ENCODE measurements at regions not wholly inside any gene's neighbourhood (a gene's known extent, or its start where the extent isn't known, plus 50 kb on each side); places are given as distances from the start of the nearest gene placed in this dataset.

GRCh38 chr14:101288436-101289229 is 272.7 kb upstream of the DIO3 start (continued):
- TF ChIP-seq ZNF574 (CRISPR knock-in tag; IDR thresholded peaks at IDR 0.05), result peak; percentile 89
- 0 out of 2 replicates have a peak, but pooled peaks have one; percentile 35 for TF ChIP-seq FOXK2 (IDR thresholded peaks at IDR 0.05)
- TF ChIP-seq SNAPC2 (CRISPR knock-in tag; IDR thresholded peaks at IDR 0.05), result 0 out of 2 replicates have a peak, but pooled peaks have one; percentile 55
- TF ChIP-seq CREB3 (CRISPR knock-in tag; IDR thresholded peaks at IDR 0.05), result no peak
- no peak for TF ChIP-seq NONO (IDR thresholded peaks at IDR 0.05)
- TF ChIP-seq NONO (CRISPR knock-in tag; conservative IDR thresholded peaks at IDR 0.05), result peak; percentile 91
- no peak for TF ChIP-seq ZFP36L2 (CRISPR knock-in tag; IDR thresholded peaks at IDR 0.05)
- TF ChIP-seq TBX3 (IDR thresholded peaks at IDR 0.05; ENCODE audit: borderline replicate concordance), result peak; percentile 34; the same call in 1 of the 2 replicates
- peak; percentile 98 for TF ChIP-seq SP5 (CRISPR knock-in tag; IDR thresholded peaks at IDR 0.05; ENCODE audit: borderline replicate concordance, low read depth)
- no peak for TF ChIP-seq HOXD1 (CRISPR knock-in tag; IDR thresholded peaks at IDR 0.05)
- no peak for TF ChIP-seq NFE2L2 (IDR thresholded peaks at IDR 0.05; ENCODE audit: low read length)
- TF ChIP-seq YY1 (IDR thresholded peaks at IDR 0.05; ENCODE audit: insufficient read depth, insufficient replicate concordance, low read depth, low read length), result peak; percentile 82
- peak; percentile 100 for TF ChIP-seq ASH2L (IDR thresholded peaks at IDR 0.05; ENCODE audit: insufficient read length, low read depth, low read length)
- no peak for TF ChIP-seq CBX2 (IDR thresholded peaks at IDR 0.05; ENCODE audit: low read depth, low read length)
- TF ChIP-seq CBX2 (CRISPR knock-in tag; IDR thresholded peaks at IDR 0.05; ENCODE audit: low read depth), result 0 out of 2 replicates have a peak, but pooled peaks have one; percentile 69
- peak; percentile 88 for TF ChIP-seq TBX2 (CRISPR knock-in tag; IDR thresholded peaks at IDR 0.05; ENCODE audit: borderline replicate concordance)
- 0 out of 2 replicates have a peak, but pooled peaks have one; percentile 85 for TF ChIP-seq ZNF572 (CRISPR knock-in tag; IDR thresholded peaks at IDR 0.05)
- TF ChIP-seq ZNF644 (CRISPR knock-in tag; IDR thresholded peaks at IDR 0.05; ENCODE audit: low read depth), result peak; percentile 52; the same call in 1 of the 2 replicates
- peak; percentile 66; the same call in 1 of the 2 replicates for TF ChIP-seq SPEN (CRISPR knock-in tag; IDR thresholded peaks at IDR 0.05; ENCODE audit: low read depth)
- TF ChIP-seq ZNF484 (CRISPR knock-in tag; IDR thresholded peaks at IDR 0.05; ENCODE audit: borderline replicate concordance, low read depth), result no peak
- TF ChIP-seq ATF5 (CRISPR knock-in tag; IDR thresholded peaks at IDR 0.05; ENCODE audit: low read depth), result 0 out of 2 replicates have a peak, but pooled peaks have one; percentile 8
- peak; percentile 67 for TF ChIP-seq TFE3 (CRISPR knock-in tag; IDR thresholded peaks at IDR 0.05)
- TF ChIP-seq MXI1 (IDR thresholded peaks at IDR 0.05; ENCODE audit: borderline replicate concordance, low read depth, low read length), result peak; percentile 39; the same call in 1 of the 3 replicates
- no peak for TF ChIP-seq PAWR (CRISPR knock-in tag; IDR thresholded peaks at IDR 0.05; ENCODE audit: borderline replicate concordance)
- TF ChIP-seq FOXK1 (CRISPR knock-in tag; IDR thresholded peaks at IDR 0.05; ENCODE audit: borderline replicate concordance, low read depth), result peak; percentile 87
